H1 (cell line): ENCODE measurements at regions not wholly inside any gene's neighbourhood (a gene's known extent, or its start where the extent isn't known, plus 50 kb on each side); places are given as distances from the start of the nearest gene placed in this dataset.

Experiments used
- BCL11A ChIP-seq, 2 experiments: IDR thresholded peaks; one replicate each; pipeline ENCODE4 v1.6.1; 2011; ENCODE audit warnings: low read depth in 2 of 2, low read length in 2 of 2, mild to moderate bottlenecking in 2 of 2
- BRCA1 ChIP-seq: IDR thresholded peaks from 2 replicates; pipeline ENCODE4 v1.6.1; 2012; ENCODE audit warnings: low read depth, low read length, improper control_type of control experiment
- GABPA ChIP-seq: IDR thresholded peaks from 2 replicates; pipeline ENCODE4 v1.6.1; 2011; ENCODE audit warnings: mild to moderate bottlenecking, low read length, moderate library complexity, borderline replicate concordance; ENCODE audit not compliant: insufficient read depth
- HDAC6 ChIP-seq: IDR thresholded peaks from one replicate; pipeline ENCODE4 v1.7.1; 2012; ENCODE audit warnings: low read depth, mild to moderate bottlenecking, inconsistent platforms, low read length, moderate library complexity
- JUND ChIP-seq: IDR thresholded peaks from 2 replicates; pipeline ENCODE4 v1.6.1; 2011; ENCODE audit warnings: mild to moderate bottlenecking, improper control_type of control experiment, low read length
- RFX5 ChIP-seq: IDR thresholded peaks from 2 replicates; pipeline ENCODE4 v1.6.1; 2011; ENCODE audit warnings: low read depth, low read length, improper control_type of control experiment, borderline replicate concordance
- TF ChIP-seq, protein P1 (sequence below), 3 experiments: IDR thresholded peaks; 1 replicate in 2 of 3; 2 replicates in 1 of 3; pipeline versions ENCODE4 v1.5.1 to v1.6.1; 2011; ENCODE audit warnings: low read length in 3 of 3, mild to moderate bottlenecking in 3 of 3, inconsistent platforms in 2 of 3, low read depth in 1 of 3, moderate library complexity in 1 of 3; ENCODE audit not compliant: insufficient read depth in 1 of 3; ENCODE audit errors: control extremely low read depth in 1 of 3

- TF ChIP-seq BCL11A (IDR thresholded peaks at IDR 0.05; ENCODE audit: low read depth in 2 of 2, low read length in 2 of 2) (no peak), JUND (no peak), BRCA1 (no peak), HDAC6 (no peak), RFX5 (no peak), GABPA (no peak)
- TF ChIP-seq, protein P1, sequence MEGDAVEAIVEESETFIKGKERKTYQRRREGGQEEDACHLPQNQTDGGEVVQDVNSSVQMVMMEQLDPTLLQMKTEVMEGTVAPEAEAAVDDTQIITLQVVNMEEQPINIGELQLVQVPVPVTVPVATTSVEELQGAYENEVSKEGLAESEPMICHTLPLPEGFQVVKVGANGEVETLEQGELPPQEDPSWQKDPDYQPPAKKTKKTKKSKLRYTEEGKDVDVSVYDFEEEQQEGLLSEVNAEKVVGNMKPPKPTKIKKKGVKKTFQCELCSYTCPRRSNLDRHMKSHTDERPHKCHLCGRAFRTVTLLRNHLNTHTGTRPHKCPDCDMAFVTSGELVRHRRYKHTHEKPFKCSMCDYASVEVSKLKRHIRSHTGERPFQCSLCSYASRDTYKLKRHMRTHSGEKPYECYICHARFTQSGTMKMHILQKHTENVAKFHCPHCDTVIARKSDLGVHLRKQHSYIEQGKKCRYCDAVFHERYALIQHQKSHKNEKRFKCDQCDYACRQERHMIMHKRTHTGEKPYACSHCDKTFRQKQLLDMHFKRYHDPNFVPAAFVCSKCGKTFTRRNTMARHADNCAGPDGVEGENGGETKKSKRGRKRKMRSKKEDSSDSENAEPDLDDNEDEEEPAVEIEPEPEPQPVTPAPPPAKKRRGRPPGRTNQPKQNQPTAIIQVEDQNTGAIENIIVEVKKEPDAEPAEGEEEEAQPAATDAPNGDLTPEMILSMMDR (IDR thresholded peaks at IDR 0.05; ENCODE audit: control extremely low read depth in 1 of 3, insufficient read depth in 1 of 3, low read depth in 1 of 3, low read length in 3 of 3) = no peak
Measured at GRCh38 chr20:48294942-48295341, 509.7 kb upstream of the SULF2 start.
